Hematopoietic multipotent progenitor cell (in vitro differentiated cells): ENCODE measurements at regions not wholly inside any gene's neighbourhood (a gene's known extent, or its start where the extent isn't known, plus 50 kb on each side); places are given as distances from the start of the nearest gene placed in this dataset.
"Not testable (repeated sequence)": the region's sequence is repeated elsewhere in the genome, so short reads cannot be mapped to it uniquely, and the experiment has no call there.

Experiments used
- DNase-seq, 3 donors: peaks; one replicate each; pipeline ENCODE4 v3.0.0-alpha.2; 2011 to 2015; ENCODE audit warnings: low read depth in 2 of 3, low spot score in 2 of 3

- DNase-seq: no peak
These were observed 158.6 kb upstream of the ALG10B start for GRCh38 chr12:38157933-38158401.

- no peak for DNase-seq
These were observed 158.0 kb upstream of the ALG10B start for GRCh38 chr12:38158428-38159091.

- no peak for DNase-seq
These were observed 157.5 kb upstream of the ALG10B start for GRCh38 chr12:38159092-38159551.

GRCh38 chr12:38159591-38160317, 156.8 kb upstream of the ALG10B start:
- DNase-seq: no peak

DNA sequence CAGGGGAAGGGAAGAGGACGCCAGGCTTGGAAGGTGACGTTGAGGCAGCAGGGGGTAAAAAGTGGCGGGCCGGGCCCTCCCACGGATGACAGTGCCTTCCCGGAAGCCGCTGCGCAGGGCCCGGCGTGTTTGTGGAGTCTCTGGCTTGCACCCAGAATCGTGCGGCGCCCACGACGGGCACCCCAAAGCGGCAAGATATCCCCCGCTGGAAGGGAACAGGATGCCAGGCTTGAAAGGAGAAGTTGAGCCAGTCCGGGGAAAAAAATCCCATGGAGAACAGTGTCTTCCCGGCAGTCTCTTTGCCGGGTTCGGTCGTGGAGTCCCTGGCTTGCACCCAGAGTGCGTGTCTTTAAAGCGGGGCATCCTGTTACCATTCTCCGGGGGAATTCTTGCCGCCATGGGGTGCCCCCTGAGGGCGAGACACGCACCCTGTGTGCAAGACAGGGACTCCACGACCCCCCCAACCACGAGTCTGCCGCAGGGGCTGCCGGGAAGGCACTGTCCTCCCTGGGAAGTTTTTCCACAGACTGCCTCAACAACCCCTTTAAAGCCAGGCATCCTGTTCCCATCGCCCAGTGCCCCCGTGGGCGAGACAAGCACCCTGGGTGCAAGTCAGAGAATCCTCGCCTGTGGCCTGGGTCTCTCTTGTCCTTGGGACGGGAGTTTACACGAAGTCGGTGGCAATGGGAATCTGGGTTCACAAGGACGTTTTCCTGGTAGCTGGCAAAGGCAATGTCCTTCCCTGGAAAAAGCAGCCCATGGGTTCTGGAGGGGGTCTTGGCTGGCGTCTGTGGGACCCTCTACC, 156.1 kb upstream of the ALG10B start:
- no peak for DNase-seq

DNA sequence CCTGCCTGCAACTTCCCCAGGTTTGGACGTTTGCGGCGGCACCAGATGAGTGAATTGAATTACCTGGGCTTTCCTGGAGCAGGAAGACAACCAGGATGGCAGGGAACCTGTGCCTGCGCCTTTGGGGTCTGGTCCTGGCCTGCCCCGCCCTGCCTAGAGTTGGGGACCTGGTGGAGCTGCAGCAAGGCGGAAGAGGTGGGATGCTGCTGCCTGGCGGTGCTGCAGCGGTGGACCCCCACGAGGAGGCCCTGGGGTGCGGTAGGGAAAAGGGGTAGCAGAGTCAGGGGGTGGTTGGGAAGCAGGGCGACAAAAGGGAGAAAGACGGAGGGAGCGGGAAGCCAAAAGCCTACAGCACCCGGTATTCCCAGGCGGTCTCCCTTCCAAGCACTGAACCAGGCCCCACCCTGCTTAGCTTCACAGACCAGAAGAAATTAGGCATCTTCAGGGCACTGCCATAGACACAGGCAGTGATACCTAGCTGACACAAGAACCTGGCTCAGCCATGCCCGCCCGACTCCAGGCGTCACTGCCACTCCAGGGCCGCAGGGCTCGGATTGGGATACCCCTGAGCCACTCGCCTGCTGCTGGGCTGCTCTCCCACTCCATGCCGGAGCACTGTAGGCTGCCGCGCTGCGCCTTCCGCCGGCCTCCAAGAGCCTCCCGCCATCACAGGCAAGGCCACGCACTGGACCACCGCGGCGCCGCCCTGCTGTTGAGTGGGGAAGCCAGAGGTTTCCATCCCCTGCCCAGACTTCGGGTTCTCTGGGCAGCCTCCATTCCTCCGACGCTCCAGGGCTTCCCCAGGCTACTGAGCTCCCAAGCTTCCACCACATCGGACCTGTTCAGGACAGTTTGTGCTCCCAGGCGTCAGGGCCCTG, 155.2 kb upstream of the ALG10B start:
- no peak for DNase-seq

DNA sequence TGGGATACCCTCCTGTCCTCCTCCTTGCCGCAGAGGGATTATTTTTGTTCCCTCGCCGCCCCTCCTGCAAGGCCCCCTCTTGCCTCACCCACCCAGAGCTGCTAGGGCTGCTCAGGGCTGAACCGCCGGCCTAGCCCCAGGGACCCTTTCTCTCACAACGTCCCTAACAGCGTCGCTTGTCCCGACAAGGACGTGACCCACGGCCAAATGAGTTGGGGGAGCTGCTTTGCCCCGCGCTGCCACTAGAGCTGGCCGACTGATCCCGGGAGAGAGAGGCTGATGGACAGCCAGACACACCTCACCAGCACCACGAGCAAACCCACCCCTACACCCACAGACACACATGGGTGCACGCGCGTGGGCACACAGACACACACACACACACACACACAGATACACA, 154.6 kb upstream of the ALG10B start:
- no peak for DNase-seq

GRCh38 chr12:38162708-38163441, 153.7 kb upstream of the ALG10B start:
- DNase-seq: no peak

DNA sequence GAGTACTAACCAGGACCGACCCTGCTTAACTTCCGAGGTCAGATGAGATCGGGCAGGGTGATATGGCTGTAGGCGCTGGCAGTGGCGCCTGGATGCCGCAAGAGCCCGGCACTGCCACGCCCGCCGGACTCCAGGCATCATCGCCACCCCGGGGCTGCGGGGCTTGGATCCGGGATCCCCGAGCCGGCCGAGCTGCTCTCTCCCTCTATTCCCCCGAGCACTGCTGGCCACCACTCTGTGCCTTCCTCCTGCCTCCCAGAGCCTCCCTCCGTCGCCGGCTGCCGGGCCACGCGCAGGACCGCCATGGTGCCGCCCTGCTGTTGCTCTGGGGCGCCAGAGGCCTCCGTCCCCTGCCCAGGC, 153.2 kb upstream of the ALG10B start:
- DNase-seq: no peak

DNA sequence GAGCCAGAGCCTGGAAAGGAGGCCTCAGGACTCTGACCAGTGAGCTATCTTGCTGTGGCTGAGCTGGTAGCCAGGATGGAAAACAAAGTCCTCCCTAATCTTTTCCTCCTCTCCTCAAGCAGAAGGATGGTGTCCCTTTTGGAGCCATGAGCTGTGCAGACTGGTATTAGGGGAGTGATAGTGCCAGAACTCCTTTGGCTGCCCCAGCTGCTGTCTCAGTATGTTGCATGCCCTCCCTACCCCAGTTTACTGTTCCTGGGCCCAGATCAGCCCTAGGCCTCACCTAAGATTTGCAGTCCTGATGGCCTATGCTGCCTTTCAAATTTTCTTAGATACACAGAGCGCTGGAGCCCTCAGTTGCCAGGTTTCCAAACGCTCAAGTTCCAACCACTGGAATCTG, 150.3 kb upstream of the ALG10B start:
- no peak for DNase-seq

DNA sequence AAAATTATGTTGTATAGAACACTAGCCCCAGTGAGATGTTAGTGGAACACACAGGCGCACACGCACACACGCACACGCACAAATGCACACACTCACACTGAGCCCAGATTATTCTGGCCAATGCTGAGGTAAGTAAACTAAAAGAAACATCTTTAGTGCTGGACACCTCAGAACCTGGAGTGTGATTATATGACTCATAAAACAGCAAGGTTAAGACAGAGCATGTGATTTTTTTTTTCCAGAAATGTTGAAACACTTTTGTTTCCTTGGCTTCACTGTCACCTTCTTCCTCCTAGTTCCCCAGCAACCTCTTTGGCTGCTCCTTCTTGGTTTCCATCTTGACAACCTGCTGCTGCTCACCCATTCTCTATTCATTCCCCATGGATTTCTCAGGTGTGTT, 141.0 kb upstream of the ALG10B start:
- DNase-seq: no peak

GRCh38 chr12:38183617-38184016, 133.0 kb upstream of the ALG10B start:
- DNase-seq: not testable (repeated sequence)

DNA sequence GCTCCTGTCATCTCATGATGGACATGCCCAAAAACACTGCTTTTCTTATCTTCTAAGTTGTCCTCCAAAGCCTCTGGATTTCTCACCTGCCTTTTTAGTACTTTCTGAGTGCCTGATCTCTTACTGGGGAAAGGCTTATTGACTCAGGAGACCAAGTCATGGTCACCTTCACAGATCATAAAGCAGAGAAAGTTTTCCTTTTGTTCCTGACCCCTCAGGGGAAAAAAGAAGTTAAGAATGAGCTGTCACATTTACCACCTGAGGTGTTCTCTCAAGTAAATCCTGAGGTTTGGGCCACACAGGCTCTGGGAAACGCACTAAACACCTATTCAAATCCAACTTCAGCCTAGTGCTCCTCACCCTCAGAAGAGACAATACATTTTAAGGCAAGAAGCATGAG, 119.3 kb upstream of the ALG10B start:
- not testable (repeated sequence) for DNase-seq

DNA sequence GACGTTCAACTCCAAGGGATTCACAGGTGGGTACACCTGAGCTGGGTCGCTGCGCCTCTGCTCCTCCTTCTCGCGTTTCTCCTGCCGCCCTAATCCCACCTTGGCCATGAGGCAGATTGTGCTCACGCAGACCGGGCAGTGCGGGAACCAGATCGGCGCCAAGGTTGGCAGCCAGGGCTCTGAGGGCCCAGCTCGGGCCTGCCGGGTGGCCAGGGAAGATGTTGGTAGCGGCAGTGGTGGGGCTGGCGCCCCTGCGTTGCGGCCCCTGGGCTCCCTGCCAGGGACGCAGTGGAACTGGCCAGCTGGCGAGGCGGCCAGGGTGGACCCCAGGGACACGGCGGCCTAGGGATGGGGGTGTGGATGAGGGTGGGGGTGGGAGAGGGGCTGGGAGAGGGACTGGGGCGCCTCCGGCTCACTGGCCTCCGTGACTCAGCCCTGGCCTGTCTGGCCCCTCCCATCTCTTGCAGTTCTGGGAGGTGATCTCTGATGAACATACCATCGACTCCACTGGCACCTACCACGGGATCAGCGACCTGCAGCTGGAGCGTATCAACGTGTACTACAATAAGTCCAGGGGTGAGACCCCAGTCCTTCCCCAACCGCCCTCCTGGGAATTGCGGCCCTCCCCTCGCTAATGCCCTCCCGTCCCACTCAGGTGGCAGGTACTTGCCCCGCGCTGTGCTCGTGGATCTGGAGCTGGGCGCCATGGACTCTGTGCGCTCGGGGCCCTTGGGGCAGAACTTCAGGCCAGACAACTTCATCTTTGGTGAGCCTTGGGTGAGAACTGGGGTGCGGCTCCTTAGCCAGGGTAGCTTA, 114.9 kb upstream of the ALG10B start:
- no peak for DNase-seq

GRCh38 chr12:38204831-38205230, 111.7 kb upstream of the ALG10B start:
- DNase-seq: no peak

- no peak for DNase-seq
These were observed 94.6 kb upstream of the ALG10B start for GRCh38 chr12:38222011-38222410.

DNA sequence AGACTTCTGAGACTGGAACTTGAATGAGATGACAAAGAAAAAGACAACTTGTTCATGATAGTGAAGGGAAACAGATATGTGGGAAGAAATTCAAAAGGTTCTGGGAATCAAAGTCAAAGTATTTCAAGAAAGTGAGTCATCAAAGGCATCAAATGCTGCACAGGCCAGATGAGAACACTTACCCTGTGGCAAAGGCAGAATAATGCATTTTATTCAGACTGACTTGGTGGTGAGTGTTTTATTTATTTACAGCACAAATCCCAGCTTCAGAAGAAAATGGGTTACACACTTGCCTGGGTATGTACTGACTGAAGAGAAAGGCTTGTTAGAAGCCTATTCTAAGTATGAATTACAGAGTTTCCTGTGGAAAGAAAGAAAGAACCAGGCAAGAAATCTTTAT, 78.2 kb upstream of the ALG10B start:
- not testable (repeated sequence) for DNase-seq

DNA sequence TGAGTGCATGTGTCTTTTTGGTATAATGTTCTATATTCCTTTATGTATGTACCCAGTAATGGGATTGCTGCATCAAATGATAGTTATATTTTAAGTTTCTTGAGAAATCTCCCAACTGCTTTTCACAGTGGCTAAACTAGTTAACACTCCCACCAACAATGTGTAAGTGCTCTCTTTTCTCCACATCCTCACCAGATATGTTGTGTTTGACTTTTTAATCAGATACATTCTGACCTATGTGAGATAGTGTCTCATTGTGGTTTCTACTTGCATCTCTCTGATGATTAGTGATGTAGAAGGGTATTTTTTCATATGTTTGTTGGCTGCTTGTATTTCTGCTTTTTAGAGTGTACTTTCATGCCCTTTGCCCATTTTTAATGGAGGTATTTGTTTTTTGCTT, 62.8 kb upstream of the ALG10B start:
- no peak for DNase-seq

- DNase-seq: no peak
These were observed 58.2 kb upstream of the ALG10B start for GRCh38 chr12:38258411-38258810.
